OCI-LY1 (cell line): ENCODE measurements at regions not wholly inside any gene's neighbourhood (a gene's known extent, or its start where the extent isn't known, plus 50 kb on each side); places are given as distances from the start of the nearest gene placed in this dataset.

Experiments used
- EZH2 ChIP-seq: fragments of 200-600 bp; sonication (generic), shearing (Covaris generic); IDR thresholded peaks from 2 replicates; pipeline ENCODE4 v1.8.0; 2017; ENCODE audit warnings: borderline replicate concordance, mixed run types, mild to moderate bottlenecking, antibody characterized with exemption, low read length, moderate library complexity, mixed read lengths
- TF ChIP-seq, protein P1 (sequence below): fragments of 200-600 bp; sonication (generic), shearing (Covaris generic); IDR thresholded peaks from 2 replicates; pipeline ENCODE4 v1.5.1; 2017; ENCODE audit warnings: mild to moderate bottlenecking, antibody characterized with exemption, low read length, moderate library complexity, mixed read lengths

DNA sequence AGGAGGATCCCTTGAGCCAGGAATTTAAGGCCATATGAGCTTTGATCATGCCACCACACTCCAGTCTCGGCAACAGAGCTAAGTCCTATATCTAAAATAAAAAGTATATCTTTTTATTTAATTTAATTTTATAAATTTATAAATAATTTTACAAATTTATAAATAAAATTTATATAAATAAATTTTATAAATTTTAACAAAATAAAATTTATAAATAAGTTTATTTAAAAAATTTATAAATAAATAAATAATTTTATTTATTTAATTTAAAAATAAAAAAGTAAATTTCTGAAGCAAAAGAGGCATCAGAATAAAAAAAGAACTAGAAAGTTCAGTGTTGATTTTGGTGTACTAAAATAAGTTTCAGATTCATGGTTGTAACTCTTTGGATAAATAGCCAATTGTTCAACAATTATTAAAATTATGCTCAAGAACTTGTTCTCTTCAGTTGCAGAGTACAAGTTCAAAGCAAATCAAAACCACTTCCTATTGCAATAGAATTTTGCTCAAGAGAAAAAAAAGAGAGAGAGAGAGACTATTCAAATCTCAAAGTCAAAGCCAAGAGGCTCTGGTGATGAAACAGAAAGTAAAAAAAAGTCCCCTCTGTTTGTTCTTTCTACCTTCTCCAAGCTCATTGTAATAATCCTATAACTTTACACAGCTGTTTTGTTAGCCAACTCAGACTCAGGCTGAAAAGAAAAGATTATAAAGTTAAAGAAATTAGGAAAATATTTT lies 547.5 kb upstream of the ADGRB3 start:
- TF ChIP-seq, protein P1, sequence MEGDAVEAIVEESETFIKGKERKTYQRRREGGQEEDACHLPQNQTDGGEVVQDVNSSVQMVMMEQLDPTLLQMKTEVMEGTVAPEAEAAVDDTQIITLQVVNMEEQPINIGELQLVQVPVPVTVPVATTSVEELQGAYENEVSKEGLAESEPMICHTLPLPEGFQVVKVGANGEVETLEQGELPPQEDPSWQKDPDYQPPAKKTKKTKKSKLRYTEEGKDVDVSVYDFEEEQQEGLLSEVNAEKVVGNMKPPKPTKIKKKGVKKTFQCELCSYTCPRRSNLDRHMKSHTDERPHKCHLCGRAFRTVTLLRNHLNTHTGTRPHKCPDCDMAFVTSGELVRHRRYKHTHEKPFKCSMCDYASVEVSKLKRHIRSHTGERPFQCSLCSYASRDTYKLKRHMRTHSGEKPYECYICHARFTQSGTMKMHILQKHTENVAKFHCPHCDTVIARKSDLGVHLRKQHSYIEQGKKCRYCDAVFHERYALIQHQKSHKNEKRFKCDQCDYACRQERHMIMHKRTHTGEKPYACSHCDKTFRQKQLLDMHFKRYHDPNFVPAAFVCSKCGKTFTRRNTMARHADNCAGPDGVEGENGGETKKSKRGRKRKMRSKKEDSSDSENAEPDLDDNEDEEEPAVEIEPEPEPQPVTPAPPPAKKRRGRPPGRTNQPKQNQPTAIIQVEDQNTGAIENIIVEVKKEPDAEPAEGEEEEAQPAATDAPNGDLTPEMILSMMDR = no peak
- TF ChIP-seq EZH2 = no peak
